Endothelial cell of umbilical vein (primary cell): ENCODE measurements at regions not wholly inside any gene's neighbourhood (a gene's known extent, or its start where the extent isn't known, plus 50 kb on each side); places are given as distances from the start of the nearest gene placed in this dataset.

Experiments used
- BruUV-seq: library from RNA; stranded (reverse); fragments of 400-500 nt; replicated peaks from 2 replicates; lab custom pipeline; 2021; lab: Mats Ljungman, UMichigan
- CTCF ChIA-PET: fragments of 300-600, 350-600 bp; sonication (Branson Sonifier 250); formaldehyde crosslinking; loops from one replicate; lab custom pipeline; 2021; ENCODE audit warnings: antibody characterized with exemption, inconsistent platforms; lab: Charles Lee
- POLR2A ChIA-PET: fragments of 300-600, 350-600 bp; sonication (Branson Sonifier 250); formaldehyde crosslinking; loops from one replicate; lab custom pipeline; 2021; ENCODE audit warnings: antibody characterized with exemption, inconsistent platforms; lab: Charles Lee
- DNase-seq: peaks from one replicate; pipeline ENCODE4 v3.0.0-alpha.2; 2011; ENCODE audit warnings: low read depth, low spot score
- FAIRE-seq: peaks from 2 replicates; lab custom pipeline; 2011; peaks lifted over from hg19 to GRCh38; lab: Jason Lieb, UNC
- H2AFZ ChIP-seq: 2 replicates; pipeline ENCODE4 v1.6.0; 2012; ENCODE audit warnings: low read depth, low read length, control low read depth, inconsistent platforms
- H3K27ac ChIP-seq: 2 replicates; pipeline ENCODE4 v1.5.1; 2011; ENCODE audit warnings: low read depth, mild to moderate bottlenecking, control low read depth, low read length, moderate library complexity; ENCODE audit not compliant: insufficient read depth
- H3K27me3 ChIP-seq, 2 experiments: 2 replicates each; pipeline versions ENCODE4 v1.6.0 to v1.6.1; 2011; ENCODE audit warnings: low read length in 2 of 2, mixed read lengths in 1 of 2; ENCODE audit not compliant: control insufficient read depth in 2 of 2, insufficient read depth in 2 of 2
- H3K36me3 ChIP-seq, 2 experiments: 2 replicates in 1 of 2; 3 replicates in 1 of 2; pipeline ENCODE4 v1.5.1; 2011; ENCODE audit warnings: low read length in 2 of 2, mild to moderate bottlenecking in 1 of 2, moderate library complexity in 1 of 2; ENCODE audit not compliant: control insufficient read depth in 2 of 2, insufficient read depth in 2 of 2; ENCODE audit errors: extremely low read depth in 1 of 2
- H3K4me1 ChIP-seq: 3 replicates; pipeline ENCODE4 v1.5.1; 2011; ENCODE audit warnings: mild to moderate bottlenecking, low read length; ENCODE audit not compliant: control insufficient read depth, insufficient read depth; ENCODE audit errors: extremely low read depth
- H3K4me2 ChIP-seq: 2 replicates; pipeline ENCODE4 v1.6.1; 2011; ENCODE audit warnings: low read length, control low read depth, mixed read lengths; ENCODE audit not compliant: insufficient read depth
- H3K4me3 ChIP-seq, 3 experiments: fragments of 200-600 bp in 1 of 3; sonication (generic), shearing (Covaris generic) in 1 of 3; replicated peaks in 1 of 3; 2 replicates each; pipeline ENCODE4 v1.5.1; 2011 to 2016; ENCODE audit warnings: control low read depth in 3 of 3, low read length in 3 of 3, mild to moderate bottlenecking in 2 of 3, inconsistent platforms in 1 of 3, low read depth in 1 of 3, moderate library complexity in 1 of 3; ENCODE audit not compliant: insufficient read depth in 1 of 3
- H3K79me2 ChIP-seq: 2 replicates; pipeline ENCODE4 v1.6.0; 2012; ENCODE audit warnings: low read length, inconsistent platforms; ENCODE audit not compliant: control insufficient read depth, insufficient read depth
- H3K9ac ChIP-seq: replicated peaks from 2 replicates; pipeline ENCODE3; 2011; ENCODE audit warnings: low read length, control low read depth; ENCODE audit not compliant: insufficient read depth; ENCODE audit errors: extremely low read depth
- H3K9me1 ChIP-seq: replicated peaks from 3 replicates; pipeline ENCODE4 v1.6.0; 2011; ENCODE audit warnings: mild to moderate bottlenecking, low read length; ENCODE audit not compliant: control insufficient read depth, insufficient read depth; ENCODE audit errors: extremely low read depth
- H3K9me3 ChIP-seq: replicated peaks from 2 replicates; pipeline ENCODE4 v1.5.1; 2012; ENCODE audit warnings: low read length, inconsistent platforms; ENCODE audit not compliant: control insufficient read depth, insufficient read depth
- H4K20me1 ChIP-seq: replicated peaks from 2 replicates; pipeline ENCODE3; 2011; ENCODE audit warnings: mild to moderate bottlenecking, low read length; ENCODE audit not compliant: control insufficient read depth, insufficient read depth; ENCODE audit errors: extremely low read depth
- EZH2 ChIP-seq: IDR thresholded peaks from 2 replicates; pipeline ENCODE4 v1.6.1; 2012; ENCODE audit warnings: borderline replicate concordance, low read depth, mild to moderate bottlenecking, moderate library complexity, low read length, inconsistent platforms; ENCODE audit not compliant: severe bottlenecking
- FOS ChIP-seq: IDR thresholded peaks from 2 replicates; pipeline ENCODE4 v1.6.1; 2011; ENCODE audit warnings: mild to moderate bottlenecking, low read length, moderate library complexity, borderline replicate concordance; ENCODE audit not compliant: insufficient read depth
- GATA2 ChIP-seq: IDR thresholded peaks from 2 replicates; pipeline ENCODE4 v1.7.0; 2011; ENCODE audit warnings: low read depth, mild to moderate bottlenecking, moderate library complexity, mixed read lengths, low read length; ENCODE audit not compliant: insufficient read length, insufficient read depth
- JUN ChIP-seq: IDR thresholded peaks from 2 replicates; pipeline ENCODE4 v1.6.1; 2011; ENCODE audit warnings: borderline replicate concordance, low read depth; ENCODE audit not compliant: insufficient read length, insufficient read depth
- MYC ChIP-seq: IDR thresholded peaks from one replicate; pipeline ENCODE4 v1.6.1; 2011; ENCODE audit warnings: mild to moderate bottlenecking, low read depth, low read length
- POLR2A ChIP-seq: IDR thresholded peaks from 2 replicates; pipeline ENCODE4 v1.6.1; 2012; ENCODE audit warnings: low read depth, mild to moderate bottlenecking, control low read depth, low read length
- POLR2AphosphoS5 ChIP-seq: IDR thresholded peaks from 2 replicates; pipeline ENCODE4 v1.6.1; 2012; ENCODE audit warnings: low read depth, mild to moderate bottlenecking, control low read depth, low read length, moderate library complexity; ENCODE audit not compliant: insufficient read depth
- dilution Hi-C: fragments of 300-500 bp; cut with MboI; formaldehyde crosslinking; loops from one replicate; pipeline ENCODE4 v1.15.0; 2019; ENCODE audit warnings: low sequenced_read_pairs; ENCODE audit not compliant: extremely low pct_ligation_motif_present
- intact Hi-C: fragments of 100-400 bp; cut with micrococcal nuclease; formaldehyde crosslinking; loops from one replicate; pipeline ENCODE4 v1.10.0; 2022
- TF ChIP-seq, protein P1 (sequence below), 2 donors: IDR thresholded peaks; 1 replicate in 1 of 2; 2 replicates in 1 of 2; pipeline ENCODE4 v1.5.1; 2011; ENCODE audit warnings: low read length in 2 of 2, mild to moderate bottlenecking in 2 of 2, moderate library complexity in 2 of 2, control low read depth in 1 of 2, inconsistent platforms in 1 of 2, low read depth in 1 of 2; ENCODE audit not compliant: insufficient read depth in 1 of 2; ENCODE audit errors: extremely low read depth in 1 of 2
- TF ChIP-seq, protein P2 (sequence below): IDR thresholded peaks from 2 replicates; pipeline ENCODE4 v1.6.1; 2011; ENCODE audit not compliant: insufficient read depth, insufficient read length

- no peaks in the 10 kb centered on the region for H3K36me3 ChIP-seq
- H3K9ac ChIP-seq: no peak overlapping the region
- H3K79me2 ChIP-seq: no peaks in the 10 kb centered on the region
- H4K20me1 ChIP-seq: no peaks in the 10 kb centered on the region
- no peak overlapping the region for H2AFZ ChIP-seq
- intact Hi-C loops: no loop called here
- FAIRE-seq (no peak), DNase-seq (no peak)
- ChIA-PET CTCF (interaction anchor here (0.6 kb wide), 1 partner anchor 487 kb away, joined by 3 read pairs; no protein-coding TSS in a partner anchor), POLR2A (no interaction called here)
- no TSS peak for BruUV-seq
- TF ChIP-seq POLR2A (no peak), FOS (no peak), EZH2 (no peak), POLR2AphosphoS5 (no peak)
- no peak overlapping the region for H3K4me3 ChIP-seq
- H3K4me2 ChIP-seq: no peak overlapping the region
- no peaks in the 10 kb centered on the region for H3K9me3 ChIP-seq
- H3K27me3 ChIP-seq: no peaks in the 10 kb centered on the region
- H3K4me1 ChIP-seq: no peaks in the 10 kb centered on the region
- H3K9me1 ChIP-seq: no peaks in the 10 kb centered on the region
- dilution Hi-C loops: no loop called here
- H3K27ac ChIP-seq: no peak overlapping the region
These were observed 162.1 kb downstream of the PCDH18 start for GRCh38 chr4:137370206-137370633.

DNA sequence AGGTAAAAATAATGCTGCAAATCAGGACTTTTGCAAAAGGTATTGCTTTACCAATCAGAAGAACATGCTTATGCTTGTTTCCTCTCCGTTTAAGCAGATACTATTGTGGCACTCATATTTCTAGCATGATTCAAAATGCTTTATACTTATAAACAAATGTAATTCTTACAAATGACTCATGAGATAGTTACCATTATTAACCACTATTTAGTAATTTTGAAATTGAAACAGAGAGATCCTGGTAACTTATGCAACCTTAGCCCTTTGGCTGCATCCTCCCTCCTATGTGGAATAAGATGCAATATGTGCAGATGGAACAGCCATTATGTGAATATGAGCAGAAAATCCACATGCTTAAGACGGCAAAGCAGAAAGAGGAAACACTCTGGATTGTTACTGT is 164.7 kb downstream of the PCDH18 start:
- Histone ChIP-seq H3K27ac (no peak overlapping the region), H3K4me2 (no peak overlapping the region), H3K9ac (no peak overlapping the region), H3K79me2 (no peaks in the 10 kb centered on the region), H4K20me1 (no peaks in the 10 kb centered on the region), H3K9me3 (no peaks in the 10 kb centered on the region), H3K27me3 (no peaks in the 10 kb centered on the region), H3K9me1 (no peaks in the 10 kb centered on the region), H3K4me3 (no peak overlapping the region), H3K4me1 (no peaks in the 10 kb centered on the region), H2AFZ (no peak overlapping the region), H3K36me3 (no peaks in the 10 kb centered on the region)
- dilution Hi-C loops (no loop called here), intact Hi-C loops (no loop called here)
- FAIRE-seq: no peak
- BruUV-seq: no TSS peak
- CTCF ChIA-PET: no interaction called here
- POLR2A ChIA-PET: no interaction called here
- no peak for DNase-seq
- TF ChIP-seq MYC: no peak
- TF ChIP-seq, protein P1, sequence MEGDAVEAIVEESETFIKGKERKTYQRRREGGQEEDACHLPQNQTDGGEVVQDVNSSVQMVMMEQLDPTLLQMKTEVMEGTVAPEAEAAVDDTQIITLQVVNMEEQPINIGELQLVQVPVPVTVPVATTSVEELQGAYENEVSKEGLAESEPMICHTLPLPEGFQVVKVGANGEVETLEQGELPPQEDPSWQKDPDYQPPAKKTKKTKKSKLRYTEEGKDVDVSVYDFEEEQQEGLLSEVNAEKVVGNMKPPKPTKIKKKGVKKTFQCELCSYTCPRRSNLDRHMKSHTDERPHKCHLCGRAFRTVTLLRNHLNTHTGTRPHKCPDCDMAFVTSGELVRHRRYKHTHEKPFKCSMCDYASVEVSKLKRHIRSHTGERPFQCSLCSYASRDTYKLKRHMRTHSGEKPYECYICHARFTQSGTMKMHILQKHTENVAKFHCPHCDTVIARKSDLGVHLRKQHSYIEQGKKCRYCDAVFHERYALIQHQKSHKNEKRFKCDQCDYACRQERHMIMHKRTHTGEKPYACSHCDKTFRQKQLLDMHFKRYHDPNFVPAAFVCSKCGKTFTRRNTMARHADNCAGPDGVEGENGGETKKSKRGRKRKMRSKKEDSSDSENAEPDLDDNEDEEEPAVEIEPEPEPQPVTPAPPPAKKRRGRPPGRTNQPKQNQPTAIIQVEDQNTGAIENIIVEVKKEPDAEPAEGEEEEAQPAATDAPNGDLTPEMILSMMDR (IDR thresholded peaks at IDR 0.05; ENCODE audit: extremely low read depth in 1 of 2, insufficient read depth in 1 of 2, low read depth in 1 of 2, low read length in 2 of 2): no peak
- no peak for TF ChIP-seq JUN
- TF ChIP-seq POLR2AphosphoS5: no peak
- TF ChIP-seq, protein P2, sequence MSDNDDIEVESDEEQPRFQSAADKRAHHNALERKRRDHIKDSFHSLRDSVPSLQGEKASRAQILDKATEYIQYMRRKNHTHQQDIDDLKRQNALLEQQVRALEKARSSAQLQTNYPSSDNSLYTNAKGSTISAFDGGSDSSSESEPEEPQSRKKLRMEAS: no peak
- no peak for TF ChIP-seq EZH2
- no peak for TF ChIP-seq FOS
- TF ChIP-seq GATA2: no peak
- no peak for TF ChIP-seq POLR2A
